ENCODE measurements at regions not wholly inside any gene's neighbourhood (a gene's known extent, or its start where the extent isn't known, plus 50 kb on each side); places are given as distances from the start of the nearest gene placed in this dataset.

DNA sequence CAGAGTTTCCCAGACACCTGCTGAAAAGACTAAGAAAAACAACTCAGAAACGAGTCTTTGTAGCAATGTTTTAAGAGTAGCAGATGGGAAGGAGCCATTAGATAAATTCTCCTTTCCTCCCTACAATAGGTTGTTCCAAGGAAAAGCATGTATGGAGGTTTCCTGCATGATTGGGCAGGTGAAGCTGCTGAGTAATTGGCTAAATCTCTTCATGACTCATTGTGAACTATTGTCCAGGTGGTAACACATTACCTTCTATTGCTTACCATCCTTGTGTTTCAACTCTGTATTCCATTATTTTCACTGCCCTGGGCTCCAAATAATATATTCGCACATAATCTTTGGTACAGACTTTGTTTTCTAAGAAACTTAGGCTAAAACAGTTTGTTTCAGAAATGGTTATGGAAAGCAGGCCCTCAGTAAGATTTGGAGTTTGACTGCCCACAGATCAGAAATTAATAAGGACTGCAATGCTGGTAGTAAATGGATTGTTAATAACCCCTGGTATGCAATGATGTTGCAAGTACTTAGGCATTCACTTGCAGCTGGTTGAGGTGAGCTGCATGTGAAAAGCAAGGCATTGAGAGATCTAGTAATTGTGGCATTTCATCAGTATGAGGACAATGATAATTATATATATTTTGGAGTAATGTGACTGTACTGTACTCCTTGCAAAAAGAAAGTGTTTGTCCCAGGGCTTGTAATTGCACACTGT is 281.4 kb upstream of the VLDLR start:
- Mint-ChIP-seq H3K4me1 (ENCODE audit: low read depth) (no peaks in the 10 kb centered on the region), H3K4me3 (no peak overlapping the region), H3K27me3 (no peaks in the 10 kb centered on the region), H3K27ac (no peak overlapping the region), H3K36me3 (ENCODE audit: low read depth) (no peaks in the 10 kb centered on the region), H3K9me3 (no peaks in the 10 kb centered on the region)
- intact Hi-C loops (cut with micrococcal nuclease): no loop called here

DNA sequence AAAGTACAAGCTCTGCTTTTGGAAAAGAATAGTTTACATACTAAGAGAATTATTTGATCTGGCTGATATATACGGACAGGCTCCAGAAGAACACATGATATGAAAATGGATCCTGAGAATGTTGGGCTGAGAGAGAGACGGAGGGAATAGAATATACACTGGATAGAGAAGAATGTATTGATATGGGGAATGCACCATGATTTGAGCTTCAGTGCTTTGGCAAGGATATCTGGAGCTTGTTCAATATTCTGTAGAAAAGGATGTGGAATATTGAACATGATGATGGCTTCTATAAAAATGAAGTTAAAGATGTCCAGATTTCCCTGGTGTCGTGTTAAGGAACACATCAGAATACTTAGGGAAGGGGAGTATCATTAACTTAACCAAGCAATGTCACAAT is 280.5 kb upstream of the VLDLR start:
- H3K9me3 Mint-ChIP-seq: no peaks in the 10 kb centered on the region
- intact Hi-C loops (cut with micrococcal nuclease): no loop called here

GRCh38 chr9:2341956-2342355 is 279.6 kb upstream of the VLDLR start:
- H3K27me3 Mint-ChIP-seq: no peaks in the 10 kb centered on the region
- H3K36me3 Mint-ChIP-seq (ENCODE audit: low read depth): no peaks in the 10 kb centered on the region
- H3K4me1 Mint-ChIP-seq (ENCODE audit: low read depth): no peaks in the 10 kb centered on the region
- H3K4me3 Mint-ChIP-seq: no peak overlapping the region
- intact Hi-C loops (cut with micrococcal nuclease): no loop called here
- no peak overlapping the region for H3K27ac Mint-ChIP-seq
- no peaks in the 10 kb centered on the region for H3K9me3 Mint-ChIP-seq

More for the DNA sequence above, 280.5 kb upstream of the VLDLR start:
- Mint-ChIP-seq H3K27me3 (no peaks in the 10 kb centered on the region), H3K4me1 (ENCODE audit: low read depth) (no peaks in the 10 kb centered on the region), H3K36me3 (ENCODE audit: low read depth) (no peaks in the 10 kb centered on the region), H3K4me3 (no peak overlapping the region), H3K27ac (no peak overlapping the region)

DNA sequence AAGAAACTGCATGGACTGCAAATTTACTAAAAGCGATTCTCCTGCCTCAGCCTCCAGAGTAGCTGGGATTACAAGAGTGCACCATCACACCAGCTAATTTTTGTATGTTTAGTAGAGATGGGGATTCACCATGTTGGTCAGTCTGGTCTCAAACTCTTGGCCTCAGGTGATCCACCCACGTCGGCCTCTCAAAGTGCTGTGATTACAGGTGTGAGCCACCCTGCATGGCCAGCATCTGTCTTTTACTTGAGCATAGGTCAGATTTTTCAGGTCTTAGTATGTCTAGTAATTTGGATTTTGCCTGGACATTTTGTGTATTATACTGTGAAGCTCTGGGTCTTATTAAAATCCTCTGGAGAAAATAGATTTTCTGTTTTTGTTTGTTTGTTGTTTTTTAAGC is 277.8 kb upstream of the VLDLR start:
- H3K4me3 Mint-ChIP-seq: no peak overlapping the region
- intact Hi-C loops (cut with micrococcal nuclease): no loop called here

DNA sequence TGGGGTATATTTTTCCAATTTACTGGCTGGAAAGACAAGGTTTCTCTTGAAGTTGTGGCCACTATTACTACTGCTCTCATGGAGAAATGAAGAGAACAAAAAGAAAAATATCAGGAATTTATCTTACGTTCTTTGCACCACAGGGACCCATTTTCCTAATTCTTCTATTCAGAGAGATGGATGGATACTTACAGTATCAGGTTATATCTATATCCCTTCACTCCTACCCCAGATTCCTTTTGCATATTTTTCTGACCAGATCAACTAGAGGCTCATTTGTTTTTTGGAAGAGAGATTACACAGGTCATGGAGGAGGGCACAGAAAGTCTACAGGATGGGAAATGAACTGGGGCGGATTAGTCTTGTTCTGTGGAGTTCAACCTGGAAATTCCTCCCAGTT is 277.2 kb upstream of the VLDLR start:
- Mint-ChIP-seq H3K4me3 (no peak overlapping the region), H3K27me3 (no peaks in the 10 kb centered on the region), H3K36me3 (ENCODE audit: low read depth) (no peaks in the 10 kb centered on the region), H3K4me1 (ENCODE audit: low read depth) (no peaks in the 10 kb centered on the region), H3K9me3 (no peaks in the 10 kb centered on the region), H3K27ac (no peak overlapping the region)
- intact Hi-C loops (cut with micrococcal nuclease): no loop called here

More for the DNA sequence above, 277.8 kb upstream of the VLDLR start:
- H3K9me3 Mint-ChIP-seq: no peaks in the 10 kb centered on the region
- no peaks in the 10 kb centered on the region for H3K36me3 Mint-ChIP-seq (ENCODE audit: low read depth)
- no peak overlapping the region for H3K27ac Mint-ChIP-seq
- H3K4me1 Mint-ChIP-seq (ENCODE audit: low read depth): no peaks in the 10 kb centered on the region
- H3K27me3 Mint-ChIP-seq: no peaks in the 10 kb centered on the region

DNA sequence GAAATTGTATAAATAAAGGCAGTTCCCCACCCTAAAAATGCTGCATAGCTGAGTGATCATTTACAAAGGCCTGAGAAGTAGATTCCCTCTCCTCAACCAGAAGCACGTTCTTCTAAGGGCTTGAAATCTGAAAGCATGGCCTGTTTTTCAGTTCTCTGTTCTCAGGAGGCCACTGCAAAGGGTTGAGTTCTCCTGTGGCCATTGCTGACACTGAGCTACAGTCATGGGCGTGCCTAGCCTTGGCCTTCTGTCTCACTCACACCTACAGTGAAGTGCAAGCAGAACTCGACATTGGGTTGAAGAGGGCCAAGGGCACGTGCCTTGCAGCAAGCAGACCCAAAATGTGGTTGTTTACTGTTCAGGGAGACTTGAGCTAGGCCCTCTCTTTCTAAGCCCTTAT is 276.6 kb upstream of the VLDLR start:
- H3K4me1 Mint-ChIP-seq (ENCODE audit: low read depth): no peaks in the 10 kb centered on the region
- no peak overlapping the region for H3K27ac Mint-ChIP-seq
- H3K36me3 Mint-ChIP-seq (ENCODE audit: low read depth): no peaks in the 10 kb centered on the region
- intact Hi-C loops (cut with micrococcal nuclease): no loop called here
- H3K27me3 Mint-ChIP-seq: no peaks in the 10 kb centered on the region
- no peaks in the 10 kb centered on the region for H3K9me3 Mint-ChIP-seq
- H3K4me3 Mint-ChIP-seq: no peak overlapping the region

GRCh38 chr9:2346277-2346913 is 275.2 kb upstream of the VLDLR start:
- H3K4me1 Mint-ChIP-seq (ENCODE audit: low read depth): no peaks in the 10 kb centered on the region
- no peaks in the 10 kb centered on the region for H3K36me3 Mint-ChIP-seq (ENCODE audit: low read depth)
- H3K9me3 Mint-ChIP-seq: no peaks in the 10 kb centered on the region
- intact Hi-C loops (cut with micrococcal nuclease): no loop called here
- H3K27me3 Mint-ChIP-seq: no peaks in the 10 kb centered on the region
- H3K4me3 Mint-ChIP-seq: no peak overlapping the region
- no peak overlapping the region for H3K27ac Mint-ChIP-seq

- no peaks in the 10 kb centered on the region for H3K9me3 Mint-ChIP-seq
- no peak overlapping the region for H3K27ac Mint-ChIP-seq
- no peaks in the 10 kb centered on the region for H3K27me3 Mint-ChIP-seq
Measured at GRCh38 chr9:2351324-2351723, 270.3 kb upstream of the VLDLR start.

DNA sequence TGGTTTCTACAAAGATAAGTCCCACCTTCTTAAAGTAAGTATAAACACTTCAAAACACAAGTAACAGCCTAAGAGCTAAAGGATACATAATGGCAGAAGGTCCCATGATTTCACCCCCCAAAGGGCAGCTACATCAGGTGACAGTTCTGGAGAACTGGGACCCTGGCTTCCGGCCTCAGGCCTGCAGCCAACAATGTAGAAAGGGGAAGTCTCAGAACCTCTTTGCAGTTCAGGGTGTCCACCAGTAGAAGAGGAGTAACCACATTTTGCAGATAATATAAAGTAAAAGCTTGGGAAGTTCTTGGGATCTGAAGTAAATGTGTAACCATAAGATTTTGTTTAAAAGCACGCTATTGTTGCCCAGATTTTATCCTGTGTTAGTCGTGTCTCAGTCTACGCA is 267.4 kb upstream of the VLDLR start:
- no peaks in the 10 kb centered on the region for H3K36me3 Mint-ChIP-seq (ENCODE audit: low read depth)
- H3K27ac Mint-ChIP-seq: no peak overlapping the region
- H3K9me3 Mint-ChIP-seq: no peaks in the 10 kb centered on the region
- no peak overlapping the region for H3K4me3 Mint-ChIP-seq
- peaks cover 1% of the 10 kb centered on the region for H3K27me3 Mint-ChIP-seq
- H3K4me1 Mint-ChIP-seq (ENCODE audit: low read depth): no peaks in the 10 kb centered on the region
- intact Hi-C loops (cut with micrococcal nuclease): no loop called here

More at GRCh38 chr9:2351324-2351723, 270.3 kb upstream of the VLDLR start:
- no peak overlapping the region for H3K4me3 Mint-ChIP-seq
- no peaks in the 10 kb centered on the region for H3K4me1 Mint-ChIP-seq (ENCODE audit: low read depth)
- intact Hi-C loops (cut with micrococcal nuclease): no loop called here
- no peaks in the 10 kb centered on the region for H3K36me3 Mint-ChIP-seq (ENCODE audit: low read depth)

GRCh38 chr9:2354856-2355696 is 266.5 kb upstream of the VLDLR start:
- no peaks in the 10 kb centered on the region for H3K36me3 Mint-ChIP-seq (ENCODE audit: low read depth)
- H3K9me3 Mint-ChIP-seq: no peaks in the 10 kb centered on the region
- peaks cover 1% of the 10 kb centered on the region for H3K27me3 Mint-ChIP-seq
- no peak overlapping the region for H3K27ac Mint-ChIP-seq
- no peak overlapping the region for H3K4me3 Mint-ChIP-seq
- intact Hi-C loops (cut with micrococcal nuclease): no loop called here
- H3K4me1 Mint-ChIP-seq (ENCODE audit: low read depth): no peaks in the 10 kb centered on the region

GRCh38 chr9:2355697-2355983 is 265.9 kb upstream of the VLDLR start:
- peaks cover 1% of the 10 kb centered on the region for H3K27me3 Mint-ChIP-seq
- no peaks in the 10 kb centered on the region for H3K9me3 Mint-ChIP-seq
- no peaks in the 10 kb centered on the region for H3K4me1 Mint-ChIP-seq (ENCODE audit: low read depth)
- no peak overlapping the region for H3K27ac Mint-ChIP-seq
- H3K36me3 Mint-ChIP-seq (ENCODE audit: low read depth): no peaks in the 10 kb centered on the region
- intact Hi-C loops (cut with micrococcal nuclease): no loop called here
- no peak overlapping the region for H3K4me3 Mint-ChIP-seq

- intact Hi-C loops (cut with micrococcal nuclease): no loop called here
- peaks cover 1% of the 10 kb centered on the region for H3K27me3 Mint-ChIP-seq
- H3K36me3 Mint-ChIP-seq (ENCODE audit: low read depth): no peaks in the 10 kb centered on the region
- no peaks in the 10 kb centered on the region for H3K4me1 Mint-ChIP-seq (ENCODE audit: low read depth)
- no peak overlapping the region for H3K4me3 Mint-ChIP-seq
- no peaks in the 10 kb centered on the region for H3K9me3 Mint-ChIP-seq
- no peak overlapping the region for H3K27ac Mint-ChIP-seq
Measured at GRCh38 chr9:2356041-2356790, 265.4 kb upstream of the VLDLR start.

GRCh38 chr9:2359891-2360471 is 261.6 kb upstream of the VLDLR start:
- Mint-ChIP-seq H3K4me1 (ENCODE audit: low read depth) (no peaks in the 10 kb centered on the region), H3K4me3 (no peak overlapping the region), H3K27me3 (peaks cover 1% of the 10 kb centered on the region), H3K36me3 (ENCODE audit: low read depth) (no peaks in the 10 kb centered on the region), H3K9me3 (no peaks in the 10 kb centered on the region), H3K27ac (no peak overlapping the region)
- intact Hi-C loops (cut with micrococcal nuclease): no loop called here

GRCh38 chr9:2362150-2362549 is 259.4 kb upstream of the VLDLR start:
- no peaks in the 10 kb centered on the region for H3K9me3 Mint-ChIP-seq
- no peak overlapping the region for H3K4me3 Mint-ChIP-seq
- intact Hi-C loops (cut with micrococcal nuclease): no loop called here
- H3K36me3 Mint-ChIP-seq (ENCODE audit: low read depth): no peaks in the 10 kb centered on the region
- H3K27me3 Mint-ChIP-seq: peaks cover 1% of the 10 kb centered on the region
- H3K27ac Mint-ChIP-seq: no peak overlapping the region
- no peaks in the 10 kb centered on the region for H3K4me1 Mint-ChIP-seq (ENCODE audit: low read depth)
